Breast epithelium (tissue), 4 donors: ENCODE measurements at regions not wholly inside any gene's neighbourhood (a gene's known extent, or its start where the extent isn't known, plus 50 kb on each side); places are given as distances from the start of the nearest gene placed in this dataset.

Experiments used
- DNase-seq, 2 donors: peaks; one replicate each; pipeline ENCODE4 v3.0.0-alpha.2; 2019; ENCODE audit warnings: low spot score in 2 of 2
- H3K27ac ChIP-seq, 2 donors: fragments of 200-600 bp; sonication (generic) in 1 of 2; one replicate each; pipeline ENCODE4 v1.5.1; 2016 to 2019; ENCODE audit warnings: mild to moderate bottlenecking in 1 of 2
- H3K27me3 ChIP-seq, 2 donors: fragments of 200-600 bp; sonication (generic) in 1 of 2; one replicate each; pipeline versions ENCODE4 v1.5.1 to v1.6.0; 2017 to 2019; ENCODE audit warnings: control low read depth in 1 of 2, mild to moderate bottlenecking in 1 of 2
- H3K36me3 ChIP-seq: fragments of 200-600 bp; one replicate; pipeline ENCODE4 v1.5.1; 2019
- H3K4me1 ChIP-seq, 2 donors: fragments of 200-600 bp; sonication (generic); one replicate each; pipeline ENCODE4 v1.5.1; 2016 to 2019; ENCODE audit warnings: control low read depth in 1 of 2
- H3K4me3 ChIP-seq, 3 donors: fragments of 200-600 bp; sonication (generic); 1 replicate in 2 of 3; 2 replicates in 1 of 3; pipeline ENCODE4 v1.5.1; 2016 to 2019; ENCODE audit warnings: mild to moderate bottlenecking in 3 of 3, moderate library complexity in 2 of 3
- H3K9me3 ChIP-seq, 2 donors: fragments of 200-600 bp; sonication (generic) in 1 of 2; one replicate each; pipeline ENCODE4 v1.5.1; 2016 to 2019; ENCODE audit warnings: control low read depth in 1 of 2
- POLR2A ChIP-seq: fragments of 450-650 bp; IDR thresholded peaks from one replicate; pipeline ENCODE4 v1.6.1; 2016; ENCODE audit warnings: antibody characterized with exemption, mild to moderate bottlenecking, moderate library complexity
- POLR2AphosphoS5 ChIP-seq, 3 donors: sonication (generic); formaldehyde crosslinking; IDR thresholded peaks; one replicate each; pipeline ENCODE4 v1.6.1; 2017; ENCODE audit warnings: antibody characterized with exemption in 3 of 3
- intact Hi-C: fragments of 100-400 bp; cut with DNase I; formaldehyde crosslinking; loops from one replicate; pipeline ENCODE4 v1.15.1; 2023; ENCODE audit warnings: low total_unique reads
- TF ChIP-seq, protein P1 (sequence below), 3 donors: fragments of 450-650 bp; IDR thresholded peaks; one replicate each; pipeline ENCODE4 v1.5.1; 2016 to 2017; ENCODE audit warnings: antibody characterized with exemption in 3 of 3, mild to moderate bottlenecking in 3 of 3, moderate library complexity in 3 of 3

DNA sequence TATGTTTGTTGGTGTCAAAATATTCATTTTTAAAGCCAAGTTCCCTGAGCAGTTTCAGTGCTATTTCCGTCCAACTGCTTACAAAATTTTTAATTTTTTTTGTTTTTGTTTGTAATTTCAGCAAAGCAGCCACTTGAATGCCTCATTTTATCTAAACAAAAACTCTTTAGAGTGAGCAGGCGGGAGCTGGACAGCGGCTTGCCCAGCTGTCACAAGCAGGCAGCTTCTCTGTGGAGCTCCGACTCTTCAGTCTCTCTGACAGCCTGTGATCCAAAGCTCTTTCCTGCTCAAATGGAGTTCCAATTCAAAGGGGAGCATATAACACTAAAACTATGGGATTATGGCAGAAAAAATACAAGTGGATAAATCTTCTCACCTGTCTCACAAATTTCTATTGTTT is 618.3 kb upstream of the PCDH20 start:
- Histone ChIP-seq H3K36me3 (no peaks in the 10 kb centered on the region), H3K27me3 (no peaks in the 10 kb centered on the region), H3K27ac (no peak overlapping the region), H3K4me3 (no peak overlapping the region), H3K4me1 (no peaks in the 10 kb centered on the region), H3K9me3 (no peaks in the 10 kb centered on the region)
- intact Hi-C loops = no loop called here
- TF ChIP-seq, protein P1, sequence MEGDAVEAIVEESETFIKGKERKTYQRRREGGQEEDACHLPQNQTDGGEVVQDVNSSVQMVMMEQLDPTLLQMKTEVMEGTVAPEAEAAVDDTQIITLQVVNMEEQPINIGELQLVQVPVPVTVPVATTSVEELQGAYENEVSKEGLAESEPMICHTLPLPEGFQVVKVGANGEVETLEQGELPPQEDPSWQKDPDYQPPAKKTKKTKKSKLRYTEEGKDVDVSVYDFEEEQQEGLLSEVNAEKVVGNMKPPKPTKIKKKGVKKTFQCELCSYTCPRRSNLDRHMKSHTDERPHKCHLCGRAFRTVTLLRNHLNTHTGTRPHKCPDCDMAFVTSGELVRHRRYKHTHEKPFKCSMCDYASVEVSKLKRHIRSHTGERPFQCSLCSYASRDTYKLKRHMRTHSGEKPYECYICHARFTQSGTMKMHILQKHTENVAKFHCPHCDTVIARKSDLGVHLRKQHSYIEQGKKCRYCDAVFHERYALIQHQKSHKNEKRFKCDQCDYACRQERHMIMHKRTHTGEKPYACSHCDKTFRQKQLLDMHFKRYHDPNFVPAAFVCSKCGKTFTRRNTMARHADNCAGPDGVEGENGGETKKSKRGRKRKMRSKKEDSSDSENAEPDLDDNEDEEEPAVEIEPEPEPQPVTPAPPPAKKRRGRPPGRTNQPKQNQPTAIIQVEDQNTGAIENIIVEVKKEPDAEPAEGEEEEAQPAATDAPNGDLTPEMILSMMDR (IDR thresholded peaks at IDR 0.05) = no peak
- TF ChIP-seq POLR2AphosphoS5 (IDR thresholded peaks at IDR 0.05) (no peak), POLR2A (no peak)
- no peak for DNase-seq

DNA sequence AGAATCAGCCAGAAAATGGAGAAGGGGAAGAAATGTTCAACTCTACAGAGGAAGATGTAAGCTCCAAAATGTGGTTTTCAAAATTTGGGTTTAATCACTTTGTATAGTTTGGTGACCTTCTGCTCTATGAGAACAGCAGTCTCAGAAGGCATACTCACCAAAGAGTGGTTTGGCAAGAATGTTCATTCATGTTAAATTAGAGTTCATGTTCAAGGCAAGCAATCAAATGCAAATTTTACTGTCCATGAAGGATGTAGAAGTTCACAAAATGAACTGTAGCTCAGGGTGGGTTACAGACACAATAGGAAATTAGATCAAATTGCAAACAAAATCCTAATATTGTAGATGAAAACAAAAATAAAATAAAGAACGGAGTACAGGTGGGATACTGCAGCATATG is 606.7 kb upstream of the PCDH20 start:
- Histone ChIP-seq H3K9me3 (no peaks in the 10 kb centered on the region), H3K27ac (no peak overlapping the region)
- intact Hi-C loops = no loop called here

DNA sequence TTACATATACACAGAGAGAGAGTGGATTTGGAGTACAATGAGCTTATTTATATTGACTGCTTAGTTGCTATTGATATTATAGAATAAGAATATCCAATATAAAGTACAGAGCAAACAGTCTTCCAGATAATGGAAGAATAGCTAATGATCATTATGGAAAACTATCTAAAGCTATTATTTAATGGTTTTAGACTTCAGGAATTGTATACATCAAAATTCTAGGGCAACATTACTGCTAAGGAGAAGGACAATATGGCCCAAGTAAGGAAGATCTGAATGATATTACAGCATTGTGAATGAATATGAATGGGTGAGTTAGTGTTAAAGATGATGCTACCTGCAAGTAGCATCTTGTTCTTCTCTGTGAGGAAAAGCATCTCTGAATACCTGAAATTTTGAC is 604.2 kb upstream of the PCDH20 start:
- no peak for DNase-seq
- TF ChIP-seq POLR2AphosphoS5 (IDR thresholded peaks at IDR 0.05) = no peak
- no peak for TF ChIP-seq POLR2A
- TF ChIP-seq, protein P1 (IDR thresholded peaks at IDR 0.05) = no peak
- intact Hi-C loops = no loop called here

More for the DNA sequence above, 606.7 kb upstream of the PCDH20 start:
- no peaks in the 10 kb centered on the region for H3K27me3 ChIP-seq
- TF ChIP-seq POLR2AphosphoS5 (IDR thresholded peaks at IDR 0.05) (no peak), POLR2A (no peak)
- TF ChIP-seq, protein P1 (IDR thresholded peaks at IDR 0.05) = no peak
- H3K4me1 ChIP-seq = no peaks in the 10 kb centered on the region
- no peak overlapping the region for H3K4me3 ChIP-seq
- DNase-seq = no peak
- H3K36me3 ChIP-seq = no peaks in the 10 kb centered on the region

DNA sequence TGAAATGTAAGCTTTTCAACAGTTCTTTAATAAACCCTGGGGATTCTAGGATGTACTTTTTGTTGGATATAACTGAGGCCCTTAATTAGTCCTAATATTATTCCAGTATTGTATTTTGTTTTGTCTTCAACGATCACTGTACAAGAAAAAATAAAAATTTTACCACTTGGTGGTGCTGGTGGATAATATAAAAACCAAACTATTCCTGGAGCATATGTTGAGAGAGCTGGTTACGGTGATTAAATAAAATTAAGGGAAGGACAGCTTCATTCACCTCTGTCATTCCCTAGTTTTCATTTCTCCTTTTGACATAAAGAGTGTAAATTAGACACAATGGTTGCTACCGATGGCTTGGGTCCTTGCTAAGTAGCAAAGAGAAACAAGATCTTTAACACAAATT is 598.6 kb upstream of the PCDH20 start:
- no peaks in the 10 kb centered on the region for H3K36me3 ChIP-seq
- no peaks in the 10 kb centered on the region for H3K4me1 ChIP-seq
- no peaks in the 10 kb centered on the region for H3K9me3 ChIP-seq
- intact Hi-C loops = no loop called here
- no peaks in the 10 kb centered on the region for H3K27me3 ChIP-seq
- H3K27ac ChIP-seq = no peak overlapping the region
- DNase-seq = no peak
- TF ChIP-seq POLR2AphosphoS5 (IDR thresholded peaks at IDR 0.05) (no peak), POLR2A (no peak)
- TF ChIP-seq, protein P1 (IDR thresholded peaks at IDR 0.05) = no peak
- H3K4me3 ChIP-seq = peak overlapping the region in 2 of 3 donors; percentile 6 to 39

More for the DNA sequence above, 604.2 kb upstream of the PCDH20 start:
- Histone ChIP-seq H3K27me3 (no peaks in the 10 kb centered on the region), H3K27ac (no peak overlapping the region), H3K4me1 (no peaks in the 10 kb centered on the region), H3K9me3 (no peaks in the 10 kb centered on the region), H3K36me3 (no peaks in the 10 kb centered on the region), H3K4me3 (no peak overlapping the region)

DNA sequence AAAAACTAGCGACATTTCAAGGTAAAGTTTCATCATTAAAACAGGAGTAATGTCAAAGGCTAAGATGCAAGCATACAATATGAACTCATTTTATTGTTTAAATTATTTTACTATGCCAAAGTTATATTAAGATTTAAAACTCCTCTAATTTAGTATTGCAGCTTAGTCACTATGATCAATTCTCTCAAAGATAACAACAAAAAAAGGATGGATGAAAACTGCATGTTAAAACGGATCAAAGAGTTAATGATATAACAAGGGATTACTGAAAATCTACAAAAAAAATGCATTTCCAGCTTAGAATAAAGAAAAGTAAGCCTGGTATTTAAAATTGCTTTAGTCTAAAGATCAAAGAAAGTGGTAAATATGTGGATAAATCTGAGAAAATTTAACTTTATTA is 587.8 kb upstream of the PCDH20 start:
- intact Hi-C loops = no loop called here

More for the DNA sequence above, 587.8 kb upstream of the PCDH20 start:
- H3K27ac ChIP-seq = no peak overlapping the region
- no peaks in the 10 kb centered on the region for H3K4me1 ChIP-seq
- DNase-seq = no peak
- H3K27me3 ChIP-seq = no peaks in the 10 kb centered on the region
- H3K36me3 ChIP-seq = no peaks in the 10 kb centered on the region
- H3K4me3 ChIP-seq = no peak overlapping the region
- H3K9me3 ChIP-seq = no peaks in the 10 kb centered on the region
- no peak for TF ChIP-seq POLR2A
- TF ChIP-seq, protein P1 (IDR thresholded peaks at IDR 0.05) = no peak
- no peak for TF ChIP-seq POLR2AphosphoS5 (IDR thresholded peaks at IDR 0.05)
